Testis (tissue), 2 donors: ENCODE measurements at regions not wholly inside any gene's neighbourhood (a gene's known extent, or its start where the extent isn't known, plus 50 kb on each side); places are given as distances from the start of the nearest gene placed in this dataset.
"Not testable (repeated sequence)": the region's sequence is repeated elsewhere in the genome, so short reads cannot be mapped to it uniquely, and the experiment has no call there.

ENCODE experiments used
- DNase-seq: peaks from one replicate; pipeline ENCODE4 v3.0.0-alpha.2; 2019
- H3K27ac ChIP-seq, 2 donors: fragments of 200-600 bp; sonication (generic); one replicate each; pipeline ENCODE4 v1.5.1; 2019
- H3K27me3 ChIP-seq: fragments of 200-600 bp; sonication (generic); one replicate; pipeline ENCODE4 v1.5.1; 2019
- H3K36me3 ChIP-seq: fragments of 200-600 bp; sonication (generic); one replicate; pipeline ENCODE4 v1.5.1; 2017; ENCODE audit warnings: low read depth; ENCODE audit errors: missing control alignments
- H3K4me1 ChIP-seq: fragments of 200-600 bp; sonication (generic); one replicate; pipeline ENCODE4 v1.5.1; 2019
- H3K4me3 ChIP-seq, 2 donors: fragments of 200-600 bp; sonication (generic); one replicate each; pipeline ENCODE4 v1.5.1; 2017 to 2019
- H3K9me3 ChIP-seq: fragments of 200-600 bp; sonication (generic); one replicate; pipeline ENCODE4 v1.5.1; 2017
- POLR2A ChIP-seq: fragments of 450-650 bp; IDR thresholded peaks from one replicate; pipeline ENCODE4 v1.6.1; 2017; ENCODE audit warnings: antibody characterized with exemption, mild to moderate bottlenecking, moderate library complexity
- WGBS, 2 donors: methylation state at CpG; one replicate each; pipeline ENCODE4 v1.1.5; 2018; 5-methylcytosine and 5-hydroxymethylcytosine counted together
- intact Hi-C: fragments of 100-400 bp; cut with DNase I; formaldehyde crosslinking; loops from one replicate; pipeline ENCODE4 v1.15.1; 2023; ENCODE audit warnings: low total_unique reads
- TF ChIP-seq, protein P1 (sequence below), 3 experiments: fragments of 450-650 bp in 2 of 3; fragments of 200-600 bp in 1 of 3; sonication (generic) in 1 of 3; IDR thresholded peaks; one replicate each; pipeline ENCODE4 v1.5.1; 2016 to 2019; ENCODE audit warnings: antibody characterized with exemption in 3 of 3, mild to moderate bottlenecking in 2 of 3, moderate library complexity in 1 of 3

DNA sequence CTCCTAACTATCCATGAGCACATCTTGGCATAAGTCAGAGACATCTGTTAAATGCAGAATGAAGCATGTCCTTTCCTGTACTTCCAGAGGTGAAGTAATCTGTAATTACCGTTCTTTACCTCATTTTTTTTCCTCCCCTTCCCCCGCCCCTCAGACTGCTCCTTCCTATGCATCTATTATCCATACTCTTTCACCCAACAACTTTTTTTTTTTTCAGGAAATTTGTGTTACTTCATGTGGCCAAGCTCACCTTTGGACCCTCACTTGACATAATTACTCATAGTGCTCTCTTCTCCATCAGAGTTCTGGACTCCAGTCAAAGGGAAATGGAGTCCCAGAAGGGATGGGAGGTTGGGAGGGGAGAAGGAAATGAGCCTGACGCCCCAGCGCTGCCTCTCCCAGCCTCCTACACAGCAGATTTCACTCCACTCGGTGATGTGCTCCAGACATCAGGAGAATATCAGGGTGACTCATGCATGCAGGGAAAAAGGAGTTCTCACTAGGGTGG lies 568.8 kb downstream of the STIM2 start:
- Histone ChIP-seq H3K27ac (no peak overlapping the region), H3K9me3 (no peaks in the 10 kb centered on the region), H3K27me3 (no peaks in the 10 kb centered on the region), H3K4me3 (no peak overlapping the region), H3K36me3 (no peaks in the 10 kb centered on the region), H3K4me1 (no peaks in the 10 kb centered on the region)
- TF ChIP-seq POLR2A, result no peak
- intact Hi-C loops, result no loop called here
- WGBS, 2 donors, result 41 to 58% methylated on average over 5 of the region's 5 CpGs
- no peak for DNase-seq

DNA sequence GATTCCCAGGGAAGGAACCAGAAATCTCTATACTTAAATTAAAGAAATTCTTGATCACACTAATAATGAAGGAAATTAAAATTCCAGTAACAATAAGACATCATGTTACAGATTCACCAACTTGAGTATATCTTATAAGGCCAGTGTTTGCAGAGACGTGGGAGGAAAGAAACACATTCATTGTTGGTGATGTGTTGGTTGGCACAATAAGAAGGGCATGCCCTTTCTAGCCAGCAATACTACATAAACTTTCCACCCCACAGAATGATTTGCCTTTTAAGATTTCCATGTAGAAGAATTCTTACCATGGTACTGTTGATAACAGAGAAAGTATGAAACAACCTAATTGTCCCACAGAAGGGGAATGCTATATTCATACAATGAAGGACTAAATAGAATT lies 581.5 kb downstream of the STIM2 start:
- TF ChIP-seq, protein P1, sequence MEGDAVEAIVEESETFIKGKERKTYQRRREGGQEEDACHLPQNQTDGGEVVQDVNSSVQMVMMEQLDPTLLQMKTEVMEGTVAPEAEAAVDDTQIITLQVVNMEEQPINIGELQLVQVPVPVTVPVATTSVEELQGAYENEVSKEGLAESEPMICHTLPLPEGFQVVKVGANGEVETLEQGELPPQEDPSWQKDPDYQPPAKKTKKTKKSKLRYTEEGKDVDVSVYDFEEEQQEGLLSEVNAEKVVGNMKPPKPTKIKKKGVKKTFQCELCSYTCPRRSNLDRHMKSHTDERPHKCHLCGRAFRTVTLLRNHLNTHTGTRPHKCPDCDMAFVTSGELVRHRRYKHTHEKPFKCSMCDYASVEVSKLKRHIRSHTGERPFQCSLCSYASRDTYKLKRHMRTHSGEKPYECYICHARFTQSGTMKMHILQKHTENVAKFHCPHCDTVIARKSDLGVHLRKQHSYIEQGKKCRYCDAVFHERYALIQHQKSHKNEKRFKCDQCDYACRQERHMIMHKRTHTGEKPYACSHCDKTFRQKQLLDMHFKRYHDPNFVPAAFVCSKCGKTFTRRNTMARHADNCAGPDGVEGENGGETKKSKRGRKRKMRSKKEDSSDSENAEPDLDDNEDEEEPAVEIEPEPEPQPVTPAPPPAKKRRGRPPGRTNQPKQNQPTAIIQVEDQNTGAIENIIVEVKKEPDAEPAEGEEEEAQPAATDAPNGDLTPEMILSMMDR (IDR thresholded peaks at IDR 0.05), result no peak
- TF ChIP-seq POLR2A, result no peak
- intact Hi-C loops, result no loop called here
- Histone ChIP-seq H3K9me3 (no peaks in the 10 kb centered on the region), H3K27ac (no peak overlapping the region), H3K36me3 (no peaks in the 10 kb centered on the region), H3K27me3 (no peaks in the 10 kb centered on the region), H3K4me3 (no peak overlapping the region), H3K4me1 (no peaks in the 10 kb centered on the region)
- no peak for DNase-seq
- 55 to 70% methylated on average over 1 of the region's 1 CpG for WGBS, 2 donors

DNA sequence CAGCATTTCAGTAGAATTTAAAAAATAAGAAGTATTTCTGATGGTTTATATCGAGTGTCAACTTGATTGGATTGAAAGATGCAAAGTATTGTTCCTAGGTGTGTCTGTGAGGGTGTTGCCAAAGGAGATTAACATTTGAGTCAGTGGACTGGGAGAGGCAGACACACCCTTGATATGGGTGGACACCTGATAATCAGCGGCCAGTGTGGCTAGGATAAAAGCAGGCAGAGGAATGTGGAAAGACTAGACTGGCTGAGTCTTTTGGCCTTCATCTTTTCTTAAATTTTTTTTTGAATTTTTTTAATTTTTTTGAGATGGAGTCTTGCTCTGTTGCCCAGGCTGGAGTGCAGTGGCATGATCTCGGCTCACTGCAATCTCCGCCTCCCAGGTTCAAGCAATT lies 582.0 kb downstream of the STIM2 start:
- H3K4me1 ChIP-seq, H3K27me3 ChIP-seq, intact Hi-C loops, DNase-seq, H3K27ac ChIP-seq, H3K4me3 ChIP-seq, H3K36me3 ChIP-seq, H3K9me3 ChIP-seq: not testable (repeated sequence)
- 96% methylated on average over 4 of the region's 4 CpGs for WGBS, 2 donors

DNA sequence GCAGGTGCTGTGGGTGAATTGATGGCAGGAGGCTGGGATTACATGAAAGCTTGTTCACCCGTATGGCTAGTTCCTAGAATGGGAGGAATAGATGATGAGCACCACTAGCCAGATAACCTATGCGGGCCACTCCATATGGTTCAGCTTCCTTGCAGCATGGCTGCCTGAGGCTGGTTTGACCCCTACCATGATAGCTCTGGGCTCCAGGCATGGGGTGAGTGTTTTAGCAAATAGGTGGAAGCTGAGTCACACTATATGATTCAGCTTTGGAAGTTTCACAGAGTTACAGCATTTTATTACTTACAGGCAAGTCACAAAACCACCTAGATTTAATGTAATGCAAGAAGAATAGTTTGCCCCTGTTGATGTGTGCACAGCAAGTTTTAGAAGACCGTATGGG lies 603.2 kb downstream of the STIM2 start:
- Histone ChIP-seq H3K4me1 (no peaks in the 10 kb centered on the region), H3K27me3 (no peaks in the 10 kb centered on the region), H3K36me3 (no peaks in the 10 kb centered on the region), H3K27ac (no peak overlapping the region), H3K4me3 (no peak overlapping the region), H3K9me3 (no peaks in the 10 kb centered on the region)
- DNase-seq, result no peak
- no peak for TF ChIP-seq POLR2A
- TF ChIP-seq, protein P1 (IDR thresholded peaks at IDR 0.05), result no peak
- 91% methylated on average over 3 of the region's 3 CpGs for WGBS, 2 donors
- intact Hi-C loops, result no loop called here

DNA sequence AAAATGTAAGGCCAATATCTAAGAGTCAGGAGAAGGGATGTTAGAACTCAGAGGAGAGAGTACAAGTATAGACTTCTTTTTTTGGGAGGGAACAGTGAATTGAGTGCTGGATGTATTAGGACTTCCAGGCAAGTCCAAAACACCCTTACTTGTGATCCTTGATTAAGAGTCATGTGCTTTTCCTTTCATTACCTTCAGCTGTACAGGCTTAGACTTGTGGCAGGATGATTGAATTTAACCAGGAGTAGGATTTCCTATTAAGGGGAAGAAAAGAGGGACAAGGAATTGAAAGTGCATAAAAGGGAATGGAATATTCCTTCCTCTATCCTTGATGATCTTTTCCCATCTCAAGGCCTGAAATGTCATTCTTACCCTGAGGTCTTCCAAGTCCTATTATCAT lies 606.7 kb downstream of the STIM2 start:
- no peaks in the 10 kb centered on the region for H3K27me3 ChIP-seq
- TF ChIP-seq POLR2A, result no peak
- TF ChIP-seq, protein P1 (IDR thresholded peaks at IDR 0.05), result no peak
- no peak overlapping the region for H3K4me3 ChIP-seq
- H3K9me3 ChIP-seq, result no peaks in the 10 kb centered on the region
- DNase-seq, result no peak
- intact Hi-C loops, result no loop called here
- no peaks in the 10 kb centered on the region for H3K36me3 ChIP-seq
- no peaks in the 10 kb centered on the region for H3K4me1 ChIP-seq
- no peak overlapping the region for H3K27ac ChIP-seq

DNA sequence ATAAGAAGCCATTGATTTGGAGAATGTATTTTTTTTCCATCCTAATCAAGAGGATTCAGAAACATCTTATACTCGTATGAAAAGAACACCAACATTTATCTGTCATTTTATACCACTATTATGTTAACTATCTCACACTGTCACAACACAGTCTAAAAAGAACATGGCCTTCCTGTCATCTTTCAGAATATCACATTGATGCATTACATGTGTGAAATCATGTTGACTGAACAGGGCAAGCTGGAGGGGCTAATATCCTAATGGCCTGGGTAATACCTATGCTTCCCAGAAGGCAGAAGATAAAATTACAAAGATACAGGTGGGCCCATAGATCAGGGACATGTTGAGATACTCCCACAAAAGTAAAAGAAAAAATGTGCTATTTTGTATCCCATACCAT lies 611.7 kb downstream of the STIM2 start:
- no peak for TF ChIP-seq POLR2A
- TF ChIP-seq, protein P1 (IDR thresholded peaks at IDR 0.05), result no peak
- no peaks in the 10 kb centered on the region for H3K36me3 ChIP-seq
- DNase-seq, result no peak
- H3K4me1 ChIP-seq, result no peaks in the 10 kb centered on the region
- H3K27ac ChIP-seq, result no peak overlapping the region
- intact Hi-C loops, result no loop called here
- H3K9me3 ChIP-seq, result no peaks in the 10 kb centered on the region
- H3K4me3 ChIP-seq, result no peak overlapping the region
- no peaks in the 10 kb centered on the region for H3K27me3 ChIP-seq
- WGBS, 2 donors, result 73 to 89% methylated on average over 1 of the region's 1 CpG
